Fibroblast of villous mesenchyme (primary cell): ENCODE measurements at regions not wholly inside any gene's neighbourhood (a gene's known extent, or its start where the extent isn't known, plus 50 kb on each side); places are given as distances from the start of the nearest gene placed in this dataset.

ENCODE experiments used
- DNase-seq: peaks from one replicate; pipeline ENCODE4 v3.0.0-alpha.2; 2010; ENCODE audit warnings: low read depth
- H3K4me3 ChIP-seq: 2 replicates; pipeline ENCODE4 v1.5.1; 2011; ENCODE audit warnings: low read depth, mild to moderate bottlenecking, low read length
- CTCF ChIP-seq: IDR thresholded peaks from 2 replicates; pipeline ENCODE4 v1.5.1; 2012; ENCODE audit warnings: low read depth, mild to moderate bottlenecking, low read length; ENCODE audit not compliant: insufficient read depth

- no peak for TF ChIP-seq CTCF
Observed at GRCh38 chr3:23105048-23105447, 98.1 kb upstream of the UBE2E2 start.

GRCh38 chr3:23106666-23107065 is 96.5 kb upstream of the UBE2E2 start:
- H3K4me3 ChIP-seq, result no peak overlapping the region
- TF ChIP-seq CTCF, result no peak
- no peak for DNase-seq

More at GRCh38 chr3:23105048-23105447, 98.1 kb upstream of the UBE2E2 start:
- no peak overlapping the region for H3K4me3 ChIP-seq
- DNase-seq, result no peak

- no peak for DNase-seq
- no peak overlapping the region for H3K4me3 ChIP-seq
- no peak for TF ChIP-seq CTCF
Observed at GRCh38 chr3:23107221-23107620, 95.9 kb upstream of the UBE2E2 start.

- TF ChIP-seq CTCF, result no peak
- peak; percentile 1 for DNase-seq
- no peak overlapping the region for H3K4me3 ChIP-seq
Observed at GRCh38 chr3:23108451-23109057, 94.6 kb upstream of the UBE2E2 start.

- DNase-seq, result no peak
- TF ChIP-seq CTCF, result no peak
- no peak overlapping the region for H3K4me3 ChIP-seq
Observed at GRCh38 chr3:23111286-23111685, 91.8 kb upstream of the UBE2E2 start.

- no peak for TF ChIP-seq CTCF
- no peak overlapping the region for H3K4me3 ChIP-seq
- DNase-seq, result no peak
Observed at GRCh38 chr3:23111797-23112196, 91.3 kb upstream of the UBE2E2 start.

GRCh38 chr3:23112491-23112890 is 90.6 kb upstream of the UBE2E2 start:
- DNase-seq, result no peak
- no peak overlapping the region for H3K4me3 ChIP-seq
- TF ChIP-seq CTCF, result no peak
